Liver (tissue), 8 donors: ENCODE measurements at regions not wholly inside any gene's neighbourhood (a gene's known extent, or its start where the extent isn't known, plus 50 kb on each side); places are given as distances from the start of the nearest gene placed in this dataset.

Experiments used
- DNase-seq: peaks from one replicate; pipeline ENCODE4 v3.0.0-alpha.2; 2017; ENCODE audit warnings: low spot score
- H3K27ac ChIP-seq, 2 donors: one replicate each; pipeline ENCODE4 v1.7.0; 2013; ENCODE audit warnings: inconsistent platforms in 2 of 2, low read length in 2 of 2, control low read depth in 1 of 2, low read depth in 1 of 2, mild to moderate bottlenecking in 1 of 2
- H3K27me3 ChIP-seq, 4 donors: one replicate each; pipeline versions ENCODE4 v1.6.1 to v1.7.0; 2013; ENCODE audit warnings: low read length in 3 of 4, inconsistent platforms in 1 of 4, mild to moderate bottlenecking in 1 of 4, moderate library complexity in 1 of 4; ENCODE audit not compliant: control insufficient read depth in 4 of 4, insufficient read depth in 4 of 4
- H3K36me3 ChIP-seq, 4 donors: one replicate each; pipeline versions ENCODE4 v1.6.1 to v1.7.0; 2013; ENCODE audit warnings: low read length in 3 of 4, mild to moderate bottlenecking in 3 of 4, low read depth in 1 of 4, moderate library complexity in 1 of 4; ENCODE audit not compliant: control insufficient read depth in 4 of 4, insufficient read depth in 3 of 4
- H3K4me1 ChIP-seq, 4 donors: one replicate each; pipeline versions ENCODE4 v1.6.1 to v1.7.0; 2013; ENCODE audit warnings: low read length in 3 of 4, mild to moderate bottlenecking in 3 of 4, moderate library complexity in 1 of 4; ENCODE audit not compliant: control insufficient read depth in 4 of 4, insufficient read depth in 4 of 4
- H3K4me3 ChIP-seq, 3 donors: one replicate each; pipeline versions ENCODE4 v1.6.1 to v1.7.0; 2013; ENCODE audit warnings: low read length in 3 of 3, control low read depth in 1 of 3, low read depth in 1 of 3, mild to moderate bottlenecking in 1 of 3
- H3K9ac ChIP-seq, 2 donors: one replicate each; pipeline ENCODE4 v1.7.0; 2013; ENCODE audit warnings: low read length in 2 of 2, mild to moderate bottlenecking in 2 of 2, moderate library complexity in 2 of 2, control low read depth in 1 of 2, low read depth in 1 of 2
- H3K9me3 ChIP-seq, 4 donors: one replicate each; pipeline versions ENCODE4 v1.6.1 to v1.7.0; 2013; ENCODE audit warnings: low read length in 3 of 4; ENCODE audit not compliant: control insufficient read depth in 4 of 4
- EGR1 ChIP-seq, 2 donors: IDR thresholded peaks; 2 replicates each; pipeline ENCODE4 v1.6.1; 2016 to 2018; ENCODE audit warnings: antibody characterized with exemption in 2 of 2, low read depth in 2 of 2
- FOXA1 ChIP-seq: IDR thresholded peaks from 2 replicates; pipeline ENCODE4 v1.6.1; 2016; ENCODE audit warnings: antibody characterized with exemption
- FOXA2 ChIP-seq: IDR thresholded peaks from 2 replicates; pipeline ENCODE4 v1.6.1; 2016; ENCODE audit warnings: antibody characterized with exemption
- GABPA ChIP-seq, 2 donors: IDR thresholded peaks in 1 of 2; conservative IDR thresholded peaks in 1 of 2; 2 replicates each; pipeline ENCODE4 v1.6.1; 2016; ENCODE audit warnings: antibody characterized with exemption in 2 of 2, mild to moderate bottlenecking in 1 of 2, moderate library complexity in 1 of 2
- HNF4A ChIP-seq, 2 donors: conservative IDR thresholded peaks; 2 replicates each; pipeline ENCODE4 v1.6.1; 2016; ENCODE audit warnings: antibody characterized with exemption in 2 of 2, mild to moderate bottlenecking in 2 of 2
- HNF4G ChIP-seq: IDR thresholded peaks from 2 replicates; pipeline ENCODE4 v1.6.1; 2016; ENCODE audit warnings: antibody characterized with exemption
- JUND ChIP-seq, 2 donors: IDR thresholded peaks; 2 replicates each; pipeline ENCODE4 v1.6.1; 2016; ENCODE audit warnings: antibody characterized with exemption in 2 of 2
- NR2F2 ChIP-seq: IDR thresholded peaks from 2 replicates; pipeline ENCODE4 v1.6.1; 2016; ENCODE audit warnings: antibody characterized with exemption
- RAD21 ChIP-seq, 2 donors: IDR thresholded peaks; 2 replicates each; pipeline ENCODE4 v1.6.1; 2016; ENCODE audit warnings: antibody characterized with exemption in 2 of 2, mild to moderate bottlenecking in 2 of 2
- REST ChIP-seq: IDR thresholded peaks from 2 replicates; pipeline ENCODE4 v1.6.1; 2016; ENCODE audit warnings: antibody characterized with exemption, mild to moderate bottlenecking
- RXRA ChIP-seq, 2 donors: IDR thresholded peaks; 2 replicates each; pipeline ENCODE4 v1.6.1; 2017 to 2018; ENCODE audit warnings: antibody characterized with exemption in 2 of 2, mild to moderate bottlenecking in 1 of 2
- SP1 ChIP-seq: IDR thresholded peaks from 2 replicates; pipeline ENCODE4 v1.6.1; 2018; ENCODE audit warnings: antibody characterized with exemption, mild to moderate bottlenecking
- TAF1 ChIP-seq: conservative IDR thresholded peaks from 2 replicates; pipeline ENCODE4 v1.6.1; 2016; ENCODE audit warnings: antibody characterized with exemption, mild to moderate bottlenecking
- YY1 ChIP-seq: IDR thresholded peaks from 2 replicates; pipeline ENCODE4 v1.6.1; 2016; ENCODE audit warnings: antibody characterized with exemption, mild to moderate bottlenecking
- WGBS: extraction: QIAGEN DNeasy Blood & Tissue Kit; methylation state at CpG from one replicate; pipeline ENCODE4 v1.1.7; 2013; 5-methylcytosine and 5-hydroxymethylcytosine counted together
- TF ChIP-seq, protein P1 (sequence below): fragments of 150-350 bp; IDR thresholded peaks from 2 replicates; pipeline ENCODE4 v1.5.1; 2017; ENCODE audit warnings: improper control_type of control experiment, low read depth, low read length; ENCODE audit not compliant: missing input control
- donor health status: healthy.
- donor health status: healthy.
- donor health status: healthy.
- donor health status: healthy.
- donor health status: healthy.

DNA sequence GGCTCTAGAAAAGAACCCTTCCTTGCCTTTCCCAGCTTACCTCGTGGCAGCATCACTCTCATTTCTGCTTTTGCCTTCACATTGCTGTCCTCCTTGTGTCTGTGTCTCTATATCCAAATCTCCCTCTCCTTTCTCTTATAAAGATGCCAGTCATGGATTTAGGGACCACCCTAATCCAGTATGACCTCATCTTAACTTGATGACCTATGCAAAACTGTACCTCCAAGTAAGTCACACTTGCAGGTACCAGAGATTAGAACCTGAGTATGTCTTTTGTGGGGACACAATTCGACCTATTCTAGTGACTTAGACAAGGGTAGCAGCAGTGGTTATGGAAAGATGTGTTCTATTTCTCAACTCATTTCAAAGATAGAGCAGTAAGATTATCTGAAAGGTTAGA is 160.1 kb downstream of the HMHB1 start:
- Histone ChIP-seq H3K36me3 (no peaks in the 10 kb centered on the region), H3K9me3 (no peaks in the 10 kb centered on the region), H3K9ac (no peak overlapping the region), H3K27ac (no peak overlapping the region), H3K4me1 (no peaks in the 10 kb centered on the region), H3K27me3 (no peaks in the 10 kb centered on the region), H3K4me3 (no peak overlapping the region)
- WGBS, result 59% methylated on average over 2 of the region's 2 CpGs
- no peak for DNase-seq
- no peak for TF ChIP-seq HNF4A (conservative IDR thresholded peaks at IDR 0.05)

- TF ChIP-seq REST (no peak), GABPA (IDR thresholded peaks at IDR 0.05 in 1 of 2, conservative IDR thresholded peaks at IDR 0.05 in 1 of 2) (no peak), FOXA2 (no peak), EGR1 (IDR thresholded peaks at IDR 0.05; ENCODE audit: low read depth in 2 of 2) (no peak), FOXA1 (no peak), TAF1 (no peak), RAD21 (IDR thresholded peaks at IDR 0.05) (no peak), JUND (IDR thresholded peaks at IDR 0.05) (no peak), NR2F2 (no peak), SP1 (no peak)
- TF ChIP-seq, protein P1, sequence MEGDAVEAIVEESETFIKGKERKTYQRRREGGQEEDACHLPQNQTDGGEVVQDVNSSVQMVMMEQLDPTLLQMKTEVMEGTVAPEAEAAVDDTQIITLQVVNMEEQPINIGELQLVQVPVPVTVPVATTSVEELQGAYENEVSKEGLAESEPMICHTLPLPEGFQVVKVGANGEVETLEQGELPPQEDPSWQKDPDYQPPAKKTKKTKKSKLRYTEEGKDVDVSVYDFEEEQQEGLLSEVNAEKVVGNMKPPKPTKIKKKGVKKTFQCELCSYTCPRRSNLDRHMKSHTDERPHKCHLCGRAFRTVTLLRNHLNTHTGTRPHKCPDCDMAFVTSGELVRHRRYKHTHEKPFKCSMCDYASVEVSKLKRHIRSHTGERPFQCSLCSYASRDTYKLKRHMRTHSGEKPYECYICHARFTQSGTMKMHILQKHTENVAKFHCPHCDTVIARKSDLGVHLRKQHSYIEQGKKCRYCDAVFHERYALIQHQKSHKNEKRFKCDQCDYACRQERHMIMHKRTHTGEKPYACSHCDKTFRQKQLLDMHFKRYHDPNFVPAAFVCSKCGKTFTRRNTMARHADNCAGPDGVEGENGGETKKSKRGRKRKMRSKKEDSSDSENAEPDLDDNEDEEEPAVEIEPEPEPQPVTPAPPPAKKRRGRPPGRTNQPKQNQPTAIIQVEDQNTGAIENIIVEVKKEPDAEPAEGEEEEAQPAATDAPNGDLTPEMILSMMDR, result no peak
- Histone ChIP-seq H3K9me3 (no peaks in the 10 kb centered on the region), H3K4me3 (no peak overlapping the region), H3K4me1 (no peaks in the 10 kb centered on the region), H3K27me3 (no peaks in the 10 kb centered on the region), H3K9ac (no peak overlapping the region), H3K36me3 (no peaks in the 10 kb centered on the region), H3K27ac (no peak overlapping the region)
- WGBS, result 80% methylated on average over 1 of the region's 1 CpG
- no peak for DNase-seq
Measured at GRCh38 chr5:143976055-143976454, 164.1 kb downstream of the HMHB1 start.

GRCh38 chr5:143977891-143978461 is 166.0 kb downstream of the HMHB1 start:
- TF ChIP-seq HNF4A (conservative IDR thresholded peaks at IDR 0.05) (no peak), RXRA (IDR thresholded peaks at IDR 0.05) (no peak), HNF4G (no peak), YY1 (no peak), FOXA1 (no peak)
- Histone ChIP-seq H3K9ac (no peak overlapping the region), H3K27ac (no peak overlapping the region), H3K4me3 (no peak overlapping the region), H3K9me3 (no peaks in the 10 kb centered on the region), H3K4me1 (no peaks in the 10 kb centered on the region), H3K36me3 (no peaks in the 10 kb centered on the region), H3K27me3 (no peaks in the 10 kb centered on the region)
- WGBS, result 65% methylated on average over 1 of the region's 1 CpG
- no peak for DNase-seq
